ENCODE measurements at regions not wholly inside any gene's neighbourhood (a gene's known extent, or its start where the extent isn't known, plus 50 kb on each side); places are given as distances from the start of the nearest gene placed in this dataset.

GRCh38 chr1:172727275-172727857, 68.5 kb downstream of the FASLG start:
- no peaks in the 10 kb centered on the region for H3K23me2 ChIP-seq (ENCODE audit: insufficient read length, low read depth, low read length, poor library complexity, severe bottlenecking)
- peaks cover 13 to 16% of the 10 kb centered on the region in 2 experiments for H3K9me3 Mint-ChIP-seq
- no peak overlapping the region for H2BK120ac ChIP-seq (ENCODE audit: low read depth, low read length, poor library complexity, severe bottlenecking)
- no peak overlapping the region for H3K27ac ChIP-seq (ENCODE audit: insufficient read length, low read depth, low read length)
- no peak overlapping the region for H3K9ac ChIP-seq (ENCODE audit: extremely low read depth, insufficient read length, low read length)
- no peak overlapping the region for H2AFZ ChIP-seq (ENCODE audit: low read length)
- no CpG with 5 or more reads among the region's 7 CpGs for WGBS (ENCODE audit: extremely low coverage, insufficient read length, low lambda C conversion rate)
- H4K8ac ChIP-seq (replicated peaks; ENCODE audit: insufficient read length, low read depth, low read length): no peak overlapping the region
- peaks cover 0 to 2% of the 10 kb centered on the region in 2 experiments; a peak in 1 of 4 replicates for H3K4me1 Mint-ChIP-seq
- H3K79me1 ChIP-seq (ENCODE audit: insufficient read depth, low read depth, low read length, poor library complexity, severe bottlenecking): no peaks in the 10 kb centered on the region
- no peaks in the 10 kb centered on the region for H3K9me3 ChIP-seq (ENCODE audit: control insufficient read depth, low read depth, low read length)
- H3K79me2 ChIP-seq (ENCODE audit: insufficient read depth, low read length): no peaks in the 10 kb centered on the region
- H2BK20ac ChIP-seq (ENCODE audit: low read depth, low read length, poor library complexity, severe bottlenecking): no peak overlapping the region
- no peak overlapping the region for H3K27ac Mint-ChIP-seq
- peaks cover 7 to 14% (median 7%) of the 10 kb centered on the region in 3 experiments for H3K36me3 Mint-ChIP-seq (ENCODE audit: insufficient read depth in 1 of 3, low read depth in 3 of 3)
- H2BK12ac ChIP-seq (ENCODE audit: insufficient read length, low read depth, low read length): no peak overlapping the region
- H3K27me3 ChIP-seq (ENCODE audit: insufficient read depth, low read length): no peaks in the 10 kb centered on the region
- H4K91ac ChIP-seq (ENCODE audit: insufficient read length, low read depth, low read length): no peak overlapping the region
- no peak overlapping the region for H2AK5ac ChIP-seq (ENCODE audit: insufficient read length, low read length)
- no peak overlapping the region for H4K5ac ChIP-seq (ENCODE audit: insufficient read length, low read depth, low read length)
- no peak overlapping the region for H3K18ac ChIP-seq (ENCODE audit: insufficient read length, low read depth, low read length)
- no peak overlapping the region for H3K56ac ChIP-seq (ENCODE audit: insufficient read length, low read depth, low read length)
- H2BK15ac ChIP-seq (ENCODE audit: low read depth, low read length): no peak overlapping the region
- H3K4me3 Mint-ChIP-seq: no peak overlapping the region
- no peak for TF ChIP-seq CTCF (conservative IDR thresholded peaks at IDR 0.05)
- no peak overlapping the region for H3K23ac ChIP-seq (ENCODE audit: insufficient read length, low read depth, low read length)
- H4K20me1 ChIP-seq (ENCODE audit: control insufficient read depth, insufficient read depth, insufficient read length): no peaks in the 10 kb centered on the region
- H3K4me1 ChIP-seq (ENCODE audit: insufficient read depth, low read length): no peaks in the 10 kb centered on the region
- H3K27me3 Mint-ChIP-seq (ENCODE audit: low read depth): no peaks in the 10 kb centered on the region
- no peak overlapping the region for H3K4me2 ChIP-seq (ENCODE audit: insufficient read depth, insufficient read length, low read length)
- no peak overlapping the region for H3K14ac ChIP-seq (ENCODE audit: insufficient read depth, low read length)
- H2BK5ac ChIP-seq (ENCODE audit: insufficient read length, low read length): no peak overlapping the region
- no peak for DNase-seq
- no peak overlapping the region for H3T11ph ChIP-seq (ENCODE audit: low read length)
- no peak overlapping the region for H3K4ac ChIP-seq (ENCODE audit: low read depth, low read length)

Data from H9 (cell line).